ENCODE measurements at regions not wholly inside any gene's neighbourhood (a gene's known extent, or its start where the extent isn't known, plus 50 kb on each side); places are given as distances from the start of the nearest gene placed in this dataset.
"Not testable (repeated sequence)": the region's sequence is repeated elsewhere in the genome, so short reads cannot be mapped to it uniquely, and the experiment has no call there.

DNA sequence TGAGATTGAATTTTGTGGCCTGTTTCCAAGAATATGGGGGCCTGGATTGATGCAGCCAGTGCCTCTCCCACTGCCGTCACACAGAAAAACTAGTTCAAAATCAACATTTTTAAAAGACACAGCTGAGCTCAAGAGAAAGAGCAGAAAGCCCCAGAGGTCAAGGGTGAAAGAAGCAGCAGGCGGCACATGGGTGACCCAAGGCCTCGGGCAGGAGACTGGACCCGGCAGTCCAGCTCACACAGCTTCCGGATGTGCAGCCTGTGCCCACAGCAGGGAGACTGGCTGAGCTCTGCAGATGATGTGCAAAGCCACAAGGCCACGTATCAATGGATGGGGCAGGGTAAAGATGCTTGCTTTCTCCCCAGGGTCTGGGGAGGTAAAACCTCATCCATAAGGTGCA, 50.4 kb upstream of the RNF32 start:
- no peak for DNase-seq

DNA sequence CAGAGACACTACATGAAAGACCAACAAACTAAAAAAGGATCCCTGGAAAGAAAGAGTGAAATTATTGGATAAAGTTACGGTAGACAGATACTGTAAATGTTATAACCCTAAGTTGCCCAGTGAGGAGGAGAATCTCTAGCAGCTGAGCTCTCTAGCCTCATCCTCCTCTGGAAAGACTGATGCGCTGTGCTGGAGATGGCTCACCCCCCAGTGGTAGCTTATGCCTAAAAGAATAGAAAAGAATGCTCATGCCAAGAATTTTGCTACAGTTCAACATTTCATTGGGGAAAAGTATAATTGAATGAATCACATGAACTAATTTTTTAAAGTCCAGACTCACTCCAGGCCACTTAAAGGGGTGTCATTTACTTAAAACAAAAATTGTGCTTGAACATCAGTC, 50.8 kb upstream of the RNF32 start:
- DNase-seq, result no peak

GRCh38 chr7:156585926-156586325, 54.6 kb upstream of the RNF32 start:
- DNase-seq, result no peak

DNA sequence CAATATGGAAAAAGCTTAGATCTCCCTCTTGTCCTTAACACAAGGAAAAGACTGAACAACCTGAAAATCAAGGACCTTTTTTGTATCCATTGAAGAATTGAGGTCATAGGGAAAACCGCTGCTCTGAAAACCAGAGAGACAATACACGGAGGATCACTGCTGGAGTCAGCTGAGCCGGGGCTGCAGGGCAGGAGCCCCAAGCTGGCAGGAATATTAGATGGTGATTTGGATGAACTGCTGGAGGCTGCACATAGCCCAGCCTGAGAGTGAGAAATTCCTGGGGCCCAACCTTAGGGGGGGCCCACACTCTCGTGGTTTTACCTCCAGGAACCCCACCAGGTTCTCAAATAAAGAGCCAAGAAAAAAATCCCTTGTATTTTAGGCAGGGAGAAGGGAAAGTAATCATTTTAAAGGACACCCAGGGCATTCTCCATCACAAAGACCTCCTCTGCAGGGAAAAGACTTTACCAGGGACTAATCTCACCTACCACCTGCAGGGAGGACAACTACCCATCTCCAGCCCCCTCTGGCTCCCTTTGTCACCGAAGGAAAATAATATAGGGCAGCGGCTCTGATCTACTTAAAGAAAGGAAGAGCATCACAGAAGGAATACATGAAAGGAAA, 55.4 kb upstream of the RNF32 start:
- DNase-seq, result no peak

DNA sequence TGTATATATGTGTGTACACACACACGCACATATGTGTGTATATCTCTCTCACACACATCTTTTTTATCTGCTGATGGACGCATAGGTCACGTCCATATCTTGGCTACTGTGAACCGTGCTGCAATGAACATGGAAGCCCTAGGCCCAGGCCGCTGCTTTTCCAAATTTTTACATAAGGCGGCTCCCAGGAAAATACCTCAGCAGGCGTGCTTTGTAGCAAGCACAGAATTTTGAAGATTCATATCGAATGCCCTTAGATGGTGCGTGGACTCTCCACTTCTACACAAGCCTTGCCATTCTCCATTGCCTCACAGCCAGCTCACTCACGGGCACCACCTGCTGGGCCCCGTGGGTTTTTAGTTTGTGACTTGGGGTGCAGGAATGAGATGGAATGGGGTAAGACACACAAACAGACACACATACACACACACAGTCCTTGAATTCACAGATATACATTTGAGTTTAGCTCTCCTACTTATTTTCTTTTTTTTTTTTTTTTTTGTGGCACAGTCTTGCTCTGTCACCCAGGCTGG, 57.9 kb upstream of the RNF32 start:
- DNase-seq, result no peak

DNA sequence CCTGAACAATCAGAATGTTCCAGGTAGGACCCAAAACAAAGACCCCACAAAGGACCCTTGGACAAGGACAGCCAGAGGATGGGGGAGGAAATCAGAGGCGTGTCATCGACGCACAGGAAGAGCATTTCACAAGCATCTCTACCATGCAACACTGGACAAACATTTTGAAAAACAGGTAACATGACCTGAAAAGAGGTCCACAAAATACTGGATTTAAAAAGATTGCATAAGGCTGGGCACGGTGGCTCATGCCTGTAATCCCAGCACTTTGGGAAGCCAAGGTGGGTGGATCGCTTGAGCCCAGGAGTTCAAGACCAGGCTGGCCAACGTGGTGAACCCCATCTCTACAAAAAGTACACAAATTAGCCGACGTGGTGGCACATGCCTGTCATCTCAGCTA, 60.5 kb upstream of the RNF32 start:
- no peak for DNase-seq

DNA sequence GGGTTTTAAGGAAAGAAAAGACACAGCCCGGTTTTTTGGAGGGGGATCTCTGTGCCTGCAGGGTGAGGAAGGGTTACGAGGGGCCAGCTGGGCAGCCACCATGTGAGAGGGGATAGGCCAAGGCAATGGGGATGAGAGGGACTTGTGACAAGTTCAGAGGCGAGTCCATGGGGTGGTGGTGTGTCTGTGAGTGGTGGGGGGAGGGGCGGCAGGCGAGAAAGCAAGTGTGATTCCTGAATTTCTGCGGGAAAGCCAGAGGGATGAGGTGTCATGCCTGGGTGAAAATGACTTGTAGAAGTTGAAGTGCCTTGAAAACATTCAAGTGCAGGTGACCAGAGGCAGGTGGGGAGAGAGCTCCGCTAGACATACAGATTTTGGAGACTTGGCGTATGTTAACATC, 61.0 kb upstream of the RNF32 start:
- DNase-seq, result no peak

DNA sequence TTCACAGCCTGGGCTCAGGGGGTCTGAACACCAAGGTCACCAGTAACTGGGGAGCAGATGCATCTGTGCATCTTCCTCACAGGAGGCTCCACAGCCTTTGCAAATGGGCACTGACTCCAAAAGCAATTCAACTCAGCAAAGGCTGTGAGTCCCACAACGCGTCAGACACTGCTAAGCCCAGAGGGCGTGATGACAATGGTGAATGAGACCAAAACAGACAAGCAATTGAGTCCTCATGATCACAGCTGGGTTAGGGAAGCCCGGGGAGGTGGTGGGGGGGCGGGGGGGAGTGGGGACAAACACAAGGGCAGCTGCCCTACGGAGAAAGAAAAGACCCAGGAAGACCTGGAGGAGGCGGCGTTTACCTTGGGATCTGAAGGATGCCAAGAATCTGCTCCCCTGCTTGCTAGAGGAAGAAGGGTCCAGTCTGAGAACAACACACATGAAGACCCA, 61.6 kb upstream of the RNF32 start:
- DNase-seq, result no peak

DNA sequence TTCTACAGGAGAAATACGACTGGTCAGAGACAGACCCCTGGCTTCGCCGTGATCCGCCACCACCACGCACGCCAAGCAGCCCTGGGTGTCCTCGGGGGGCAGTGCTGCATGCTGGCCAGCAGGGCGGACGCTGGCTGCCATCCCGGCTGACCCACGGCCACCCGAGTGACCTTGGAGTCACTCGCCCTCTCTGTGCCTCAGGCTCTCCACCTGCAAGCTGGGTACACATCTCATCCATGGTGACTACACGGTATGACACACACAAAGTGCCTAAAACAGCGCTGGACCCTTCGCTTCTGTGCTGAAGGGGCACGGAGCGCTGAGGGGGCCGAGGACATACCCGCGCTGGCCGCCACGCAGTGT, 62.0 kb upstream of the RNF32 start:
- DNase-seq, result no peak

DNA sequence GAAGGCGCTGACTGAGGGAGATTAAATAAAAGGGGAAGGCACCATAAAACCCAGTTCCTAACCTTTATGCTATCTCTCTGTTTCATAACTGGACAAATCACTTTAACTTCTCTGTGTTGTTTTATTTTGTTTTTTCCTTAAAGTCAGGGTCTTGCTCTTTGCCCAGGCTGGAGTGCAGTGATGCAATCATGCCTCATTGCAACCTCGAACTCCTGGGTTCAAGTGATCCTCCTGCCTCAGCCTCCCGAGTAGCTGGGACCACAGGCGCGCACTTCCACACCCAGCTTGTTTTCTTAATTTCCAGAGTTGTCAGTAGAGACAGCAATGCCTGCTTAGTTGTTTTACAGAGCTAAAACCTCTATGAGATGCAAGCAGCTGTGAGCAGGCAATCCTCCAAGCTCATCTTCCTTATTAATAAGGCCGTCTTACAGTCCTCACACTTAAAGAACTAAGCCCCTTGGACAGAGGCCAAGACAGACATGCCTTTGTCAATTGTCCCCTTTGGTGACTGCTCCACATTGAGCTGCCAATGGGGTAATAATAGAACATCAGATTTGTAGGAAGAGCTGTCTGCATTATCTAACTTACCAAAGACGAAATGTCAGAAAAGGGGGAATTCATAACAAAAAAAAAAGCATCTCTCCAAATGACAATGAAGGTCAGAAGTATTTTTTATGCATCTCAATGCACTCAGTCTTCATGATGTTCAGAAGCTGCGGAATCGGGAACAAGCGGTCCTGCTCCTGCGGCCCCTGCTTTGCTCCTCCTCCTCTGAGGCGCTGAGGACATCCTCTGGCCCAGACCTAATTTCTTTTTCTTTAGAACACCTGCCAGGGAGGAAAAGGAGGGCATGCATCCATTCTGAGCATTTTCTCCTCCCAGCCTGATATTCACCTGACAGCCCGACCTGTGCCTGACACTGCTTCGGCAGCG, 62.7 kb upstream of the RNF32 start:
- no peak for DNase-seq

DNA sequence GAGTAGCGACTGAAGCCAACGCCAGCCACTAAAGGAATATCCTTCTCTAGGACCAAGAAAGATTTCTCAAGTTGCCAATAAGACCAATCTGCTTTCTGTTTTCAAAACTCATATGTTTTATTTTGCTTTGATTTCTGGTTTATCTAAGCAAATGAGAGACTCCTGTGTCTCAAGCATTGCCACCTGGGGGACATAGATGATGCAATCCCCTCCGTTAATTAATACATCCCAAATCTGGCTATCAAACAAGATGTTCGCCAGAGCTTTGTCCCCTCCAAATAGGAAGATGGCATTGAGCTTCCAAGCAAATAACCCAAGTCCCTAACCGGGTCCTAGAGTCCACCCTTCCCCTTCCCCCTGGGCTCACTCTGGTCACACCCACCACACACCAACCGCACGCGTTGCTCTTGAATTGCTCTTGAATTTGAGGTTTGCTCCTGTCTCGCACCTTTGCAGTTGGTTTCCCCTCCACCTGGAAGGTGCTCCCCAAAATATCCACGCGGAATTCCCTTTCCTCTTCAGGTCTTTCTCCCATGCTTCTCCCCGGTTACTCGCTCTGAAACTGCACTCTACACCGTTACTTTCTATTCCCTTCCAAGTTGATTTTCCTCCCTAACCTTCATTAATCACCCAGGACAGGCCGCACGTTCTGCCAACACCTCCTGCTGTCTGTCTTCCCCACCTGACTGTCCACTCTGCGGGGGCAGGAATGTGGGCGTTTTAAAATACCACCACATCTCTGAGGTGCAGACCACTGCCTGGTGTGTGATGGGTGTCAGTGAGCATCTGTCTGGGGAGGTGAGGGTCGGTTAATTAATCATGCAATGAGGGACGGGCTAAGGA, 64.1 kb upstream of the RNF32 start:
- no peak for DNase-seq

DNA sequence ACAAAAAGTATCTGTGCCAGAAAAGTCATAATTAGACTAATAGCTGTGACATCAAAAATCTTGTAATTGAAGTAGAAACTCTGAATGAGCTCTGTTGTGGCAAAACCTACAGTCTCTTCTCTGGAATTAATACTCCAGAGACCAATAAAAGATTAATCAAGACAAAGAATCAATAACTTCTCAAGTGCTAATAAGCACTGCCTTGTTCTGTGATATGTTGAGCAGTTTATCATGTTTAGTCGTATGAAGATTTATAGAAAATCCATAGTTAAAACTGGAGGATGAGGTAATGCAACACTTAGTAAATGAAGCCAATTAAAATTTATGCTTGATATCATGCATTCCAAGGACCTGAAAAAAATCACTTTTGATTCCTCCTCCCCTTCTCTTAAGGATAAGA, 72.3 kb upstream of the RNF32 start:
- no peak for DNase-seq

DNA sequence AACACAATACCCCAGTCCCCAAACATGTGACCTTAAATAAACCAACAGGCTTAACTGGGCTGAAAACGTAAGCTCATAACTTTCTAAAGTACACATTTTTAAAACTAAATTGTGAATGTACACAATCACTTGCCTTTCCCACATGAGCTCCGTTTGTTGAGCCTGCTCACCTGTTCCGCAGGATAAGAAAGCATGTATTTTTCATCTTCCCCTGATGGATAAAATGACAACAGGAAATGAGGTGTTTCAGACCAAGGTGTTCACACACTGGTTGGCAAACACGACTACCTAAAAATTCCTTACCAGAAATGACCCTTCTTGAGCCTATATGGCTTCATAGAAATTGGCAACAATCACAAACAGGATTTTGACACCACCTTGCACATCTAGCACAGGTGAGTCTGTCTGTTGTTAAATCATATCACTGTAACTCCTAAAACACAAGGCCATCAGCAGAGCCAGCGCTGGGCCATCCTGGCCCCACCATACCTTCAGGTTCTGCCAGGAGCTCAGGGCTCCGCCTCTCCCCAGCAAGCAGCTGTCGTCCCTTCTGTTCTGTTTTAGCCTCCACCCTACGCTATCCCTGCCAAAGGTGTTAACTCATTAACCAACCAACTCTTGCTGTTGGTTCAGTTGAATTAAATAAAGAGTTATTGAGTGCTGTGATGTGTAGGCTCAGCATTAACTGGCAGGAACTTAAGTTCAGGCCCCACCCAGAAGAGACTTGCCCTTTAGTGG, 73.6 kb upstream of the RNF32 start:
- DNase-seq, result no peak

DNA sequence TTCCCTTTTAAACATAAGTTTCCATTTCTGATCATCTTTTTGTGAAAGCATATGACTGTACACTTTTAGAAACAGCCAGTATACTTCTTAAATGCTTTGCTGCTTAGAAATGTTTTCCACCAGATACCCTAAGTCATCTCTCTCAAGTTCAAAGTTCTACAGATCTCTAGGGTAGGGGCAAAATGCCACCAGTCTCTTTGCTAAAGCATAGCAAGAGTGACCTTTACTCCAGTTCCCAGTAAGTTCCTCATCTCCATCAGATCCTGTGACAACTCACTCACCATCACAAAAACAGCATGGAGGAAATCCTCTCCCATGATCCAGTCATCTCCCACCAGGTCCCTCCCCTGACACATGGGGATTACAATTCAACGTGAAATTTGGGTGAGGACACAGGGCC, 75.6 kb upstream of the RNF32 start:
- not testable (repeated sequence) for DNase-seq

DNA sequence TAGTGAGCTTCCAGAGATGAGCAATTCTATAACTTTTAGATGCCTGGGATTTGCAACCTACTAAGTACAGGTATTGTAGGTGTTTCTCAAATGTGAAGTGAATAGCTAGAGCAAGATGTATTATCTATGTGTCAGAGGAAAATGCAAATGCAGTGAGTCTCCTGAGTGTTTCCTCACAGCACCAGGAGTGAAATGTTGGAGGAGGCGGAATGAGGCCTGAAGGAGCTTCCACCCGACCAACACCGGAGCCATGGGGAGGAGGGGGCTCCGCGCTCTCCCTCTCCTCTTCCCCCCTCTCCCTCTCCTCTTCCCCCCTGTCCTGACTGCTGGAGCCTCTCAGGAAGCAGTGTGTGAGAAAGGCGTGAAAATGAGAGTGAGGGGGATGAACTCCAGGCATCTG, 79.9 kb upstream of the RNF32 start:
- no peak for DNase-seq

- no peak for DNase-seq
Observed at GRCh38 chr7:156560075-156560474, 80.5 kb upstream of the RNF32 start.

DNA sequence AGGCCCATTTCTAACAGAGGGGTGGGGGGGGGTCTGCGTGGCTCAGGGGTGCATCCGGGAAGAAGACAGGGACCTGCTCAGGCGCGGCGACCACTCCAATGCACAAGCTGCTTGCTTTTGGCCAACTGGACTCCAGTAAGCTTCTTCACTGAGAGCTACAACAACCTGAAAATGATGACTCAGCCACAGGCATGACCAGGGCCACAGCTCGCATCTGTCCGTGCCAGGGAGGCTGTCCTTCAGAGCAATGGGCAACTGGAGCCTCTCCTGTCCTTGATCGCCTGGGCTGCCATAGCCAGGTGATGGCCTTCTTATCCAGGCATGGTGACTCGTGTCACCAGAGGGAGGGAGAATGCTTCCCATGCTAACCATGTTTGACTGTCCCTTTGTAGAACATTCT, 81.6 kb upstream of the RNF32 start:
- no peak for DNase-seq

DNA sequence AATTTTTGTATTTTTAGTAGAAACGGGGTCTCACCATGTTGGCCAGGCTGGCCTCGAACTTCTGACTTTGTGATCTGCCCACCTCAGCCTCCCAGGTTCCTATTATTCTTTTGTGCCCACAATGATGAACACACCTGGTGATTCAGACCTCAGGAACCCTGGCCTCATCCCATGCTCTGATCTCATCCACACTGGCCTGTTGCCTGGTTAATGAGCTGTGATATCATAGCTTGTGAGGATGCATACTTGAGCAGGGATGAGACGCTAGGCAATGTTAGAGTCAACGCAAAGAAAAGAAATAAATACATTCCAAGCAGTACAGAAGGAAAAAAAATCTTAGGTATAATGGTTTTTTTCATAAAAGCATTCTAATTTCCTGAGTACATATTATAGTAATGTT, 82.4 kb upstream of the RNF32 start:
- DNase-seq, result no peak

DNA sequence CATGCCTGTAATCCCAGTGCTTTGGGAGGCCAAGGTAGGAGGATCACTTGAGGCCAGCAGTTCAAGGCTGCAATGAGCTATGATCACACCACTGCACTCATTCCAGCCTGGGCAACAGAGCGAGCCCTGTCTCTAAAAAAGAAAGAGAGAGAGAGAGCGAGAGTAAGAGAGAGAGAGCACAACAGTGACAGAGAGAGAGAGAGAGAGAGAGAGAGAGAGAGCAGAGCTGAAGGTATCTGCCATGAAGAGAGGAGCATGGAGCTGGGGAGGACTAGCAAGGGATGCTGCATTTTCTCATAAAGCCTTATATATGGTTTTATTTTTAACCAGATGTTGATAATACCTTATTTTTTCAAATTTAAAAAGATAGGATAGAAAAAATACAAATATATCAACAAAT, 84.5 kb upstream of the RNF32 start:
- no peak for DNase-seq

DNA sequence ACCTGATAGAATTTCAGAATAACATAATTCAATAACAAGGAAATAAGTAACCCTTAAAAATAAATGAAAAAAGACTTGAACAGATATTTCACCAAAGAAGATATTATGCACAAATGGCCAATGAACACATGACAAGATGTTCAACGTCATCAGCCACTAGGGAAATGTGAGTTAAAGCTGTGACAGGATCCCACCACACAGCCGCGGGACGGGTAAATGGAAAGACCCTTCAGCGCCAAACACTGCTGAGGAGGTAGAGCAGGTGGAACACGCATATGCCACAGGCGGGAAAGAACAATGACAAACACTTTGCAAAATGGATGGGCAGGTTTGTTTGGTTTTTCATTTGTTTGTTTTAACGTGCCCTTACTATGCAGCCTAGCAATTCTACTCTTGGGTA, 86.1 kb upstream of the RNF32 start:
- peak; percentile 31 for DNase-seq

DNA sequence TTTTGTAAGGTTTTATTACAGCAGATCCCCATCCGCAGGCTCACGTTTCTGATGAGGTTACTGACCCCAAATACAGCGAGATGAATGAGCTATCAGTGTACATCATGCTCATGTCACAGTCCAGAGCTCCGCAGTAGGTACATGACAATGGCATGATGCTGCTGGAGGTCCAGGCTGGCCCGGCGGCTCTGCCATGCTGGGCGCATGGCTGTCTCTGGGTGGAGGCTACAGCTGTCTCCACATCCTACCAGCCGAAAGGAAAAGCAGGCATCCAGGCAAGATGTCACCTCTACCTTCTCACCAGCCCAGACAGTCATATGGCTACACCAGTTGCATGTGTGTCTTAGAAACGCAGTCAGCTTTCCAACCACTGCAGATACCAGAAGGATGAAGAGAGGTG, 90.9 kb upstream of the RNF32 start:
- no peak for DNase-seq

GRCh38 chr7:156547884-156548561, 92.6 kb upstream of the RNF32 start:
- DNase-seq, result no peak

Data from NCI-H1092 (cell line).